GM19328 (cell line): ENCODE measurements at regions not wholly inside any gene's neighbourhood (a gene's known extent, or its start where the extent isn't known, plus 50 kb on each side); places are given as distances from the start of the nearest gene placed in this dataset.
"Not testable (repeated sequence)": the region's sequence is repeated elsewhere in the genome, so short reads cannot be mapped to it uniquely, and the experiment has no call there.

ENCODE experiments used
- ATAC-seq: cut with Tn5 transposase; IDR thresholded peaks from one replicate; pipeline ENCODE4 v1.9.1; 2021; ENCODE audit warnings: mild to moderate bottlenecking, moderate library complexity; ENCODE audit not compliant: unreplicated experiment

DNA sequence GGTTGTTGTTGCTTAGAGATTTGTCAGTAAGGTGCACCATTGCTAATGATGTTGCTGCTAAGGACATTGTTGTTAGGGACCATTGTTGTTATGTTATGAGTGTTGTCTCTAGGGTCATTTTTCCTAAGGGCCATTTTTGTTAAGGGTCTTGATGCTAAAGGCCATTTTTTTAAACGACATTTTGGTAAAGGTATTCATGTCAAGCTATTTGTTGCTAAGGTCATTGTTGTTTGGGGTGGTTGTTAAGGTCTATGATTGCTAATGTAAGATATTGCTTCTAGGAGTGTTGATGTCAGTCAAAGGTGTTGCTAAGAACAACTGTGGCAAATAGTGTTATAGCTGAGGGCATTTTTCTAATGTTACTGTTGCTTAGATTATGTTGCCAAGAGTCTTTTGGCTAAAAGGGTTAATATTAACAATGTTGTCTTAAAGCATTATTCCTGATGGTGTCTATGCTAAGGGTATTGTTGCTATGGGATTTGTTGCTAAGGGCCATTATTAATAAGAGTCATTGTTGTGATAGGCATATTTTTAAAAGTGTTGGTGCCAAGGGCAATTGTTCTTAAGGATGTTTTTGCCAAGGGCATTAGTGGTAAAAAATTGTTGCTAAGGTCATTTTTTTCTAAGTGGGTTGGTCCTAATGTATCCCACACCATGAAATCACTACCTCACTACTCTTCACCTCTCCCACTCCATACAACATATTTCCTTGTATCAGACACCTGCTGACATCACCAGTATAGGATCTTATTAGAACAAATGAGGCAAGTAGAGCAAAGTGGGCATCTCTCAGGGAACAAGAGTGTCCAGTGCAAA is 56.2 kb downstream of the SPATA31A6 start:
- ATAC-seq, result not testable (repeated sequence)

DNA sequence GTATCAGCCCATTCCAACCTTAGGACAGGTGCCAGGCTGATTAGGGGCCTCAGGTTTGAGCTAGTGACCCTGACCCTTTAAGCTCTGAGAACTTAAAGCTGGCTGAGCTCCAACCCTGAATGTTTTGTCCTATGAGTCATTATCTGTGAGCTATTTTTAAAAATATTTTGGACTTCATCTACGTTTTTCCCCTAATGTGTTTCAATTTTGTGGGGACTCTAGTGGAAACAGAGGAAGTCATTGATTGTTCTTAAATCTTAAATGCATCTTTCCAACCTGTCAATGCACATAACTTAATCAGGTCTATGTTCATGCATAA is 56.8 kb downstream of the SPATA31A6 start:
- not testable (repeated sequence) for ATAC-seq

DNA sequence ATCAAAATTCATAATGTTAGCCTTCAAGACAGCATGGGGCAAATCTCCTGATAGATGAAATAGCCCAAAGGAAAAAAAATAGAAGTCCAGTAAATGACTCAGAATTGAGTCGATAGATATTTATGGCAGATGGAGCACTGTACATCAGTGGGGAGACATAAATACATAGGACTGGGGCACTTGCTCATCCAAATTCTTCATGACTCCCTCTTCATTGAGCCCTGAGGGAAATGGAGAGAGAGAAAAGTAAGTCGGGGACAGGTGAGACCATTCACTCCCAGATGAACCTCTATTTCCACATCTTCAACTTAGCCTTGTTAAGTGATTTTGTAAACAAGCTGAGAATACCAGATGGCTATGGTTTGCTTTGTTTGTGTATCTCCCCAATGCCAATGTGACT is 59.8 kb downstream of the SPATA31A6 start:
- not testable (repeated sequence) for ATAC-seq

DNA sequence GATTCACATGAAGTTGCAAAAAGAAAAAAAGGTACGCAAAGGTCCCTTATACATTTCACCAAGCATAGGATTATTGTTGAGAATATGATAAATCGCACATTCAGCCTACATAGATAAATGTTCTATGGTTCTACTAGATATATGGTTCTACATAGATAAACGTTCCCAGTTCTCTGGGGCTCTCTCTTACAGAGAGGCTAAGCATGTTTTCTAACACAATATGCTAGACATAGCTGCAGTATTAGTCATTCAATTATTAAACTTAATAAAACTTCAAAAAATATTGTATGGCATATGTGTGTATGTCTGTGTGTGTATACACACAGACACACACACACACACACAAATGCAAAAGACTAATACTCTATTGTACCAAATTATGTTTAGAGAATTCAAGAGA is 60.4 kb downstream of the SPATA31A6 start:
- not testable (repeated sequence) for ATAC-seq

DNA sequence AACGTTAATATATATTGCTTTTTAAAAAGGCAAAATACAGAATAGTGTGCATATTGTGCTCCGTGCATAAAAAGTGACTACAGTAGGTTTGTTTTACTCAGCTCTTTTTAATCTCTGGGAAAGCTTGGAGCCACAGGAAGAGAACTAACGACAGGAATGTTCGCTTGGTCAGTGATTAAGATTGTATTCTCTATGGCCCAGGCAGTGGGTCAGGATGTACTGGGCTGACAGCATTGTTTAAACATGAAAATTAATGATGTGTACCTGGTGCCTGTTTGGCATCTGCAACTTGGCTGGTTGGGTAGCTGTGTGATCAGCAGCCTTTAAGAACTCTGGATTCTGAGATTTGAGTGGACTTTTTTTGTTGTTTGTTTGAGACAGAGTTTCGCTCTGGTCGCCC is 85.3 kb downstream of the SPATA31A6 start:
- ATAC-seq, result not testable (repeated sequence)

DNA sequence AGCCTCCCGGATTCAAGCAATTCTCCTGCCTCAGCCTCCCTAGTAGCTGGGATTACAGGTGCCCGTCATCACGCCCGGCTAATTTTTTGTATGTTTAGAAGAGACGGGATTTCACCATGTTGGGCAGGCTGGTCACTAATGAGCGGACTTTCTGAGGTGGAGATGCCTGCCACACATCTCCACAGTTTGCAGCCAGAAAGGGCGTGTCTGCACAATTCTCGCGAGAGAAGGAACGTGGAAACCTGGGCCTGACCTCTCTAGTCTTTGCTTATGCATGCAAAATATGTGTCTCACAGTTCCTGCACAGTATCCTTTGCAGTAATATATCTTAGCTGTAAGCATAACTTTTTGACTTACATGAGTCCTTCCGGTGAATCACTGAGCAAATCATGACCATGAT is 85.7 kb downstream of the SPATA31A6 start:
- not testable (repeated sequence) for ATAC-seq

DNA sequence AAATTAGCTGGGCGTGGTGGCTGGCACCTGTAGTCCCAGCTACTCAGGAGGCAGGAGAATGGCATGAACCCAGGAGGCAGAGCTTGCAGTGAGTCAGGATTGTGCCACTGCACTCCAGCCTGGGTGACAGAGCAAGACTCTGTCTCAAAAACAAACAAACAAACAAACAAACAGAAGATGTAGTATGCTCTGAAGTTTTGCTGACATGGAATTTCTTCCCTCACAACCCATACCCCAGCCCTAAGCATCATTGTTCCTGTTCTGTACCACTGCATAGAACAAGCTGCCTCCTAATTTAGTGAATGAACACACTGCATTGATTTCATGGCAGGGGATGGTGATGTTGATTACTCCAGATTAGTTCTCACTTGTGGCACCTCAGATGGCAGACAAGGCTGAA is 89.7 kb downstream of the SPATA31A6 start:
- not testable (repeated sequence) for ATAC-seq

DNA sequence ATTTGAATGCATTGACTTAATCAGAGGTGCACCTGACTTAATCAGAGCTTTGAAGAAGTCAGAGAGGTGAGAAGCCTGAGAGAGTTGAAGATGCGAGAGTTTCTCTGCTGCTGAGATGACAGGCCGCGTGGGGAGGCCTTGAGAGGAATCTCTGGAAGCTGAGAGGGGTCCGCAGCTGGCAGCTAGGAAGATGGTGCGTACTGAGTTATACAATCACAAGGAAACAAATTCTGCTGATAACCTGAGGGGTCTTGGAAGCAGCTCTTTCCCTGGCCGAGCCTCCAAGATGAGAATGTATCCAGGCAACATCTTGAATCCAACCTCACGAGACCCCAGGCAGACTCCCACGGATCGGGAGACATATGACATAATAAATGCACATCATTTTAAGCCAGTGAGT is 91.7 kb downstream of the SPATA31A6 start:
- no peak for ATAC-seq

DNA sequence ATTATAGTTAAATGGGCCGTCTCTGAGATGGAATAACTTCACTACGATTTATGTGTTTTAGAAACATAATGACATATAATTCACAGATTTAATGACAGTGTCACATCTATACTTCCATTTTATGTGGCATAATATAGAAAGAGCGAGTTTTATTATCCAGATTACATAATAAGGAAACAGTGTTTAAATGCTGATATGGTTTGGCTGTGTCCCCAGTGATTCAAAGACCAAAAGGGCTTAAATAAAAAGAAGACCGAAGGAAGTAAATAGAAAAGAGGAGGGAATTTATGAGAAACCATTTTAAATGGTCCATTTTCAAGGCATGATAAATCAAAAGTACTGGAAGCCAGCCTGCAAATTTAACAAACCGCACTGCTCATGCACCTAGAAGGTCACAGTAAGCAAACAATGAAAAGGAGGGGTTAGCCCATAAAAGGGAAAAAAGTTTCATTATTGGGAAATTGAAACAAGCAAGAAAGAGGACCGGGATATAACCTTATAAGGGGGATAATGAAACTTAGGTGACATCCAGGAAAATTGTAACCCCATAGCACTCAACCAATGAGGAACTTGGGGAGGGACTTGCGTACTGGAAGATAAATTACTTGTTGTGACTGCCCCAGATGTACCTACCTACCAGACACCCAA is 99.2 kb downstream of the SPATA31A6 start:
- ATAC-seq, result not testable (repeated sequence)

DNA sequence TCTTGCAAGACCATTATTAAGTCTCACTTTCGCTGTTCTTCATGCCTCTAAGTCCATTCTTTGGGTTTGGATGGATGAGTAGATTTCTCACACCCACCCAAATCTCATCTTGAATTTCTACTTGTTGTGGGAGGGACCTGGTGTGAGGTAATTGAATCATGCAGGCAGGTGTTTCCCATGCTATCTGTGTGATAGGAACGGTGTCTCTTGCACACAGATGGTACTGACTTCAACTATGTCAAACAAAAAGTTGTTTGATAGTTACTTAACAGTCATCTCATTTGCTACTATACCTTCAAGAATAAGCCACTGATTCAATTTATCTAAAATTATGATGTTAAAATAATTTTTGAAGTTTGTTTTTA is 99.7 kb downstream of the SPATA31A6 start:
- not testable (repeated sequence) for ATAC-seq

DNA sequence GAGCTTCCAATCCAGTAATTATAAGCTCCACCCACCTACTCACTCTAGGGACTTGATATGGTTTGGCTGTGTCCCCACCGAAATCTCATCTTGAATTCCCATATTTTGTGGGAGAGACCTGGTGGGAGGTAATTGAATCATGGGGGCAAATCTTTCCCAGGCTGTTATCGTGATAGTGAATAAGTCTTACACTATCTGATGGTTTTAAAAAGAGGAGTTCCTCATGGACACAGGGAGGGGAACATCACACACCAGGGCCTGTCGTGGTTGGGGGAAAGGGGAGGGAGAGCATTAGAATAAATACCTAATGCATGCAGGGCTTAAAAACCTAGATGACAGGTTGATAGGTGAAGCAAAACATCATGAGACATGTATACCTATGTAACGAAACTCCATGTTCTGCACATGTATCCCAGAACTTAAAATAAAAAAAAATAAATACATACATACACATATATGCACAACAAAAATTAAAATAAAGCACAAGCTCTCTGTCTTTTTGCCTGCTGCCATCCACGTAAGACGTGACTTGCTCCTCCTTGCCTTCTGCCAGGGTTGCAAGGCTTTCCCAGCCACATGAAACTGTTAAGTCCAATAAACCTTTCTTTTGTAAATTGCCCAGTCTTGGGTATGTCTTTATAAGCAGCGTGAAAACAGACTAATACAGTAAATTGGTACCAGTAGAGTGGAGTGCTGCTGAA is 102.8 kb downstream of the SPATA31A6 start:
- not testable (repeated sequence) for ATAC-seq

DNA sequence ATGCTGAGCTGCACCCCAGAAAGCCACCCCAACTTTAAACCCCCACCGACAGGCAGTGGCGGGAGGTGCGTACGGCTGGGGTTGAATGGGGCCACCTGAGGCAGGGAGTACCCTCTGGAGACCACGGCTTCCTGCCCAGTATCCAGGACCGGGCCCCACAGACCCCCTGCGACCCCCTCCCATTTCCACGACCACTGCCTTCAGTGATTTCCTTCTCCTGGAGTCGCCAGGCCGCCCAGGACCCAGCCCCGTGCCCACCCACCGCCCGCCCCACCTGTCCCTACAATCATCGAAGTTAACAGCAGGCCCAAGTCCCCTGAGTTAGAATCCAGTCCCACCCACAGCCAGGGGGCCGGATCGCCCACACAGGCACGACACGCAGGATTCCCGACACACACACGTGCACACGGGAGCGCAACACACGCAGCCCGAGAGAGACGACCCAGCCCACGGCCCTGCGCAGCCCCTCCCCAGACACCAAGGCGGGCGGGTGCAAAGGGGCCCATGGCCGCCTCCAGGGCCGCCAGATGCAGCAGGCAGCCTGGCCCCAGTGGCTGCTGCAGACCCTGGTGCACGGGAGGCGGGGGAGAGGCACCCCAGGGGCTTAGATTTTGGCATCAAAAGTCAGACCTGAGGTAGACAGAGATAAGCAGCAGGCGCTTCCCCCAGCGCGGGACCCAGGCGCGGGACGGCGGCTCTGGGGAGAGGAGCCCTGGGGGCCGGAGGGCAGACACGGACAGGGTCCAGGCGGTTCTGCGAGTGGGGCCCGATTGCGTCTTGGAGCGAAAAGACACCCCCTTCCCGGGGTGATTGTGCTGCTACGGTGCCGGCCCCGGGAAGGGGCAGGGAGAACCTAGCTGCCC is 104.8 kb downstream of the SPATA31A6 start:
- ATAC-seq, result not testable (repeated sequence)

DNA sequence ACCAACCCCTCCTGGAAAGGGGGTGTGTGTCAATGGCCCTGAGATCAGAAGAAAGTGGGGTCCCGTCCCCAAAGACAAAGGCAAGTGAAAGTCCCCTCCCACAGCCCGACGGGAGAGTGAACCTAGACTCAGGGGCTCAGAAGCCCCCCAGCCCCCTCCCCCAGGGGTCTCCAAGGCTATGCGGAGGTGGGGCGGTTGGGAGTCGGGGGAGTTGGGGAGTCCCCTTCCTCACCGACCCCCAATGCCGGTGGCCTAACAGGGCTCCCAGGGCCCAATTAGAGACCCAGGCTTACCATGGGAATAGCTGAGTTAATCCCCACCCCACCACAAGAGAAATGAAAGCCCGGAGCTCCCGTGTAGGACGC is 105.4 kb downstream of the SPATA31A6 start:
- not testable (repeated sequence) for ATAC-seq

DNA sequence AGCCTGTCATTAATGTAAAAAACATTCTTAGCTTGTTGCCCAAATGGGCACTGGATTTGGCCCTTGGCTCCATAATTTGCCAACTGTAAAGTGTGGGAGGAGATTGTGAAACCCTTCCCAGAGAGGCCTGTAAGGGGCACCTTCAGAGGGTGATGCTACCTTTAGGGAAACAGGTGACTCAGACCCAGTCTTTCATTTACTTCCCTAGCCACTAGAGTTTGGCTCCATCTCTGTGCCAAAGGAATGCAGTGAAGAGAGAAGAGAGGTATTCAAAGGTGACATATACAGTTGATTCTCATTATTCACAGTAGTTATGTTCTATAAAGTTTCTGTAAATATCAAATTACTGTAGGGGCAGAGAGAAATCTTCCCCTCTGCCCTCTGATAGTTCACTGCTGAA is 116.7 kb downstream of the SPATA31A6 start:
- not testable (repeated sequence) for ATAC-seq

DNA sequence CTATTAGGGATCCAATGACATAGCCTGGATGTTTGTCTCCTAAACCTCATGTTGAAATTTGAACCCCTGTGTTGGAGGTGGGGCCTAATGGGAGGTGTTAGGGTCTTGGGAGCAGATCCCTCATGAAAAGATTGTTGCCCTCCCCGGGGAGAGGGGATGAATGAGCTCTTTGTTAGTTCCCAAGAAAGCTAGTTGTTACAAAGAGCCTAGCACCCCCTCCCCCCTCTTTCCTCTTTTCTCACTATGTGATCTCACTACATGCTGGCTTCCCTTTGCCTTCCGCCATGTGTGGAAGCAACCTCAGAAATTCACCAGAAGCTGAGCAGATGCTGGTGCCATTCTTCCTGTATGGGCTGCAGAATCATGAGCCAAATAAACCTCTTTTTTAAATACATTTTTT is 123.2 kb downstream of the SPATA31A6 start:
- not testable (repeated sequence) for ATAC-seq

DNA sequence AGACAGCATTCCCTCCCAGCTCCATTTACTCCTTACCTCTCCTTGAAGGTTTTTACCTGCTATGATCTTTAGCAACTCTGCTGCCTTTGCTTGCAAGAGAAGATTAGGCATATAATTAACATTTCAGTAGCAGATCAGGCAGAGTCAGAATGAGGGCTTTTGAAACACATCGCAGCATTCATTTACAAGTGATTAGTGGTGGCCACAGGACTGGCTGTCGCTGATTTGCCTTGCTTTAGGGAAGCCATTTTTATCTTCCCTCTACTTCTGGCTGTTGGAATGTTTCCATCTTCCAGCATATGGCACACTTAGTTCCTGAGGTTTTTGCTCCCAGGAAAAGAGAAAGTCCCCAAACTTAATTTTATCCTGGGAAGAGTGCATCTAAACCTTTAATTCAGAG is 124.0 kb downstream of the SPATA31A6 start:
- not testable (repeated sequence) for ATAC-seq

DNA sequence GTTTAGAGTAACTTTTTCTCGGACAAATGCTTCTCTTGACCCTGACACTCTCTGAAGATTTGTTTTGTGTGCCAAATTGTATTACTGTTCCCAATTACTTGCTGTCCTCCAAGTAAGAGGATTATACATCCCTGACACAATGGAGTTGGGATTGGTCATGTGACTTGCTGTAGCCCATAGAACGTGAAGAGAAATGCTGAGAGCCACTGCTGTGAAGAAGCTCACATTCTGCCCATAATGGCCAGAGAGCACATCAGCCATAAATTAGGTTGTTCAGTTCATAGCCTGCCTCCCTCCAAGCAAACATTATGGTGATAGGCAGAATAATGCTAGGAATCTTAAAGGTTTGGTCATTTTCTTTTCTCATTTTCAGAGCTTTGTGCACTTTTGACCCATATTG is 127.5 kb downstream of the SPATA31A6 start:
- not testable (repeated sequence) for ATAC-seq

DNA sequence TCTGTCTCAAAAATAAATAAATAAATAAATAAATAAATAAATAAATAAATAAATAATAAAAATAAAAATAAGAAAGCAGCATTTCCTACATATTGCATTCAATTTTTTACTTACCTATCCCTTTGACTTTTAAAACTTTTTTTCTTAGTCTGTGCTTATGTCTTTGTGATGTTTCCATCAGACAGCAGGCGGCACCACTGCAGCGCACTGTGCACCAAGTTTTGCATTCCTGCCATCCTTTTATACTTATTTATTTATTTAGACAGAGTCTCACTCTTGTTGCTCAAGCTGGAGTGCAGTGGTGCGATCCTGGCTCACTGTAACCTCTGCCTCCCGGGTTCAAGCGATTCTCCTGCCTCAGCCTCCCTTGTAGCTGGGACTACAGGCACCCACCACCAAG is 132.6 kb downstream of the SPATA31A6 start:
- not testable (repeated sequence) for ATAC-seq

DNA sequence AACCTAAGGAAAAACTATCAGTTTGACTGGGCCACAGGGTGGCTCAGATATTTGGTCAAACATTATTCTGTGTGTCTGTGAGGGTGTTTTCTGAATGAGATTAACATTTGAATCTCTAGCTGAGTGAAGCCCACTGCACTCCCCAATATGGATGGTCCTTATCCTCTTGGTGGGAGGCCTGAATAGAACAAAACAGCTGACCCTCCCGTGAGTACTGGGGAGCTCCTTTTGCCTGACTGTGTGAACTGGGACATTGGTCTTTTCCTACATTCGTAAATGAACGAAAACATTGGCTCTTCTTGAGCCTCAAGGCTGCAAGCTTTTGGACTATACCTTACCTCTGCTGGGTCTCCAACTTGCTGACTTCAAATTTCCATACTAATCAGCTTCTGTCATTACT is 134.2 kb downstream of the SPATA31A6 start:
- not testable (repeated sequence) for ATAC-seq

DNA sequence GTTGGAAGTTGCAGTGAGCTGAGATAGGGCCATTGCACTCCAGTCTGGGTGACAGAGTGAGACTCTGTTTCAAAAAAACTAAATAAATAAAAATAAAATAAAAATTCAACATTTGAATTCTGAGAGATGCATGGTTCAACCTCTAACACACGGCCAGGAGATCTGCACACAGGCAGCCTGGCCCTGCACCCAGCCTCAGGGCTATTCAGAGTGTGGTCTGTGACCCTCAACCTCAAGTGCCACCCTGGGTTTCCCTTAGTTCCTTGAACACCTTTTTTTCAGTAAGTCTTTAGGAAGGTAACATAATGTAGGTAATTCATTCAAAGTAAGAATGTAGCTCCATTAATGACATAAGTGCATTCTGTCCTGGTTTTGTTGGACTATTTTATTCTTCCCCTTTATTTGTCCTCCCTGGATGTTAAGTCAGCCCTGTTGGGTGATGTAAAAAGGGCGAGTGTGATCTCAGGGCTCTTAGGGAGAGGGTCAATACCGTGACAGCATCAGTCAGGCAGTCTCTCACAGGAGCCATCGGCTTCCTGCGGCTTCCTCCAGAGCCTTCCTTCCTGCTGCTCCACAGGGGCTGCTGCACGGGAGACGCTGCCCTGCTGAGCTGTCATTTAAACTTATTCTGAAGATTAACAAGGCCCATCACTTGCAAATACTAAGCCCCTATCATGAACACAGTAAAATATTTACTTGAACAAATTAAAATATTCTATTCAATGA is 139.8 kb downstream of the SPATA31A6 start:
- ATAC-seq, result not testable (repeated sequence)
